ENCODE measurements at regions not wholly inside any gene's neighbourhood (a gene's known extent, or its start where the extent isn't known, plus 50 kb on each side); places are given as distances from the start of the nearest gene placed in this dataset.

DNA sequence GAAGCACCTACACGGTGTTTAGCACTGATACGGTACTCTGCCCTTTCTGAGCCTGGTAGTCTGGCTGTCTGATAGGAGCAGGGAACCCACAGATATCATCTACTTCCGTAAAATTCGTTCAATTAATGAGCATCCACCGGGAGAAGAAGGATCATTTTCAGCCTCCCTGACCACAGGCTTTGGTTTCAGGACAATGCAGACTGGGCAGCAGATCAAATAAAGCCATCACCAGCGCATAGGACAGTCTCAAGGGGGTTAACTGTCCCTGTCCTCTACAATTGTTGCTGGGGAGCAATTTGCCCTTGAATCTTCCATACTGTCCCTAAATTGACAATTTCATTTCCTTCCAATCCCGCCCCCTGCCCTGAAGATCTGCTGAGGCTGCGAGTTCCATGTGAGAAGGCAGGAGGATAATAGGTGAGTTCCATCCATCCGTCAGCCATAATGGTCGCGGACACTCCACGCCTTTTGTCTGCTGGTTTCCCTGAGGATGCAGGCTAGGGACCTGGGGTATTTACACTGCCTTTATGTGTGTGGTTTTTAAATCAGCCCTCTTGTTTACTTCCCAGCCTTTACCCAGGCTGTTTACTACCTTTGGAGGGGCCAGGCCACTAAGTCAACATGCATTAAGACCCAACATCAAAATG is 110.0 kb downstream of the MYCN start:
- TF ChIP-seq, protein P1, sequence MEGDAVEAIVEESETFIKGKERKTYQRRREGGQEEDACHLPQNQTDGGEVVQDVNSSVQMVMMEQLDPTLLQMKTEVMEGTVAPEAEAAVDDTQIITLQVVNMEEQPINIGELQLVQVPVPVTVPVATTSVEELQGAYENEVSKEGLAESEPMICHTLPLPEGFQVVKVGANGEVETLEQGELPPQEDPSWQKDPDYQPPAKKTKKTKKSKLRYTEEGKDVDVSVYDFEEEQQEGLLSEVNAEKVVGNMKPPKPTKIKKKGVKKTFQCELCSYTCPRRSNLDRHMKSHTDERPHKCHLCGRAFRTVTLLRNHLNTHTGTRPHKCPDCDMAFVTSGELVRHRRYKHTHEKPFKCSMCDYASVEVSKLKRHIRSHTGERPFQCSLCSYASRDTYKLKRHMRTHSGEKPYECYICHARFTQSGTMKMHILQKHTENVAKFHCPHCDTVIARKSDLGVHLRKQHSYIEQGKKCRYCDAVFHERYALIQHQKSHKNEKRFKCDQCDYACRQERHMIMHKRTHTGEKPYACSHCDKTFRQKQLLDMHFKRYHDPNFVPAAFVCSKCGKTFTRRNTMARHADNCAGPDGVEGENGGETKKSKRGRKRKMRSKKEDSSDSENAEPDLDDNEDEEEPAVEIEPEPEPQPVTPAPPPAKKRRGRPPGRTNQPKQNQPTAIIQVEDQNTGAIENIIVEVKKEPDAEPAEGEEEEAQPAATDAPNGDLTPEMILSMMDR (IDR thresholded peaks at IDR 0.05) = no peak
- no peak for TF ChIP-seq ZFX (IDR thresholded peaks at IDR 0.05; ENCODE audit: borderline replicate concordance)

Measured in 22Rv1 (cell line).